Stimulated activated CD8-positive, alpha-beta memory T cell treated with anti-CD3 and anti-CD28 coated beads, Interleukin-4, amount 100 ng/mL, for 24 hours (primary cell): ENCODE measurements at regions not wholly inside any gene's neighbourhood (a gene's known extent, or its start where the extent isn't known, plus 50 kb on each side); places are given as distances from the start of the nearest gene placed in this dataset.

Experiments used
- DNase-seq: peaks from one replicate; pipeline ENCODE4 v3.0.0-alpha.2; 2020; ENCODE audit warnings: low read depth

DNA sequence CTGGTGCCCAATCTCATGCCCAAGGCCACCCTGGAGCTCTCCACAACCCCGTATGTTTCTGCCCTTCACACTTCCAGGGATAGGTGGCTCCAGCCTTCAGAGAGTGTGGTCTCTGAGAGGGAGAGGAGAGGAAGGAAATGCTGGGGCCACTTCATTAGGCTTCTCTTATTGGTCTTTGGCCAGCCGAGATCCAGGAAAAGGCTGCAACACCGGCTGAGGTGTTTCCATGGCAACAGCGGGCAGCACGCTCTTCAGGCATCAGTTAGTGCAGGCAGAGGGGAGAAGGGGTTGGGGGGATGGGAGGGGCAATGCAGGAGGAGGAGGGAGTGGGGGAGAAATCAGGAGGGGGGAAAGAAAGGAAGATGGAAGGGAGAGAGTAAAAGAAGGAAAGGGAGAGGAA lies 275.1 kb upstream of the GJB5 start:
- DNase-seq = no peak

DNA sequence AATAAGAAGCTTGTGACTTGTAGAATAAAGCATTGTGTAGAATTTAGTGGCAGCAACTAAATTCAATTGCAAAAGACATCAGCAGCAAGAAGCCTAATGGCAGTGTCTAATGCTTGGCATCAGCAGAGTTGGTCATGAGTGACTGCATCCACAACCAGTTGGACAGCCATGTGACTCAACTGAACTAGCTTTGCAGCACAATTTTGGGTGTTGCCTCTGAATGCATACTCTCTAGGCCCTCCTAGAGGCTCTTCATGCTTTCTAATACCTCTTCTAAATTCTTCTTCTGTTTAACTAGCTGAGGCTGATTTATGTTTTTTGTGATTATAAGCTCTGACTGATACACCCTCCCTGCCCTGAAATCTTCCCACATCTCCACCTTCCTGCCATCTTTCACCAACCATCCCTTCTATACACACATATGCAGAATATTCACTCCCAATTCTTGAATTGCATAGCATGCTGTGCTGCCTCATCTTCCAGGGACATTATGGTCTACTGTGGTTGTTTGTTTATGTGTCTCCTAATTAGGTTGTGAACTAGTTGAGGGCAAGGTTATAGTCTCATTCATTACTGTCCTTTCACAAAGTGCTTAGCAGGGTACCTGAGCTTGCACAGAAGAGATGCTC lies 266.7 kb upstream of the GJB5 start:
- no peak for DNase-seq

DNA sequence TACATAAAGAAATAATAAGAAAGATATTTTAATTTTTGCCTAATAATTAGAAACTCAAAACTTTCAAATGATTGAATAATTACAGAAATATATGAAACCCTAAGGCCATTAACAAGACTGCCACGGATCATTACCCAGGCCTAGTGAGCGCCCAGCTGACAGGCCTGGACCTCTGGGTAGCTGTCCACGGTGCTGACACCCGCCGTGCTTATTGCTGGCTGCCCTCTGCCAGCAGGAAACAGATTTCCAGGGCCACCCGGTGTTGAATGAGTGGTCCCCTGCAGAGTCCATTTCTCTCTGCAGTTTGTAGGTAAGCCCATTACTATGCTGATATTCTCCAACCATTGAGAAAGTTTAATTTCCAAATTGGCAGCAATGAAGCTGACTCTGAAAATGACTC lies 254.4 kb upstream of the GJB5 start:
- no peak for DNase-seq

DNA sequence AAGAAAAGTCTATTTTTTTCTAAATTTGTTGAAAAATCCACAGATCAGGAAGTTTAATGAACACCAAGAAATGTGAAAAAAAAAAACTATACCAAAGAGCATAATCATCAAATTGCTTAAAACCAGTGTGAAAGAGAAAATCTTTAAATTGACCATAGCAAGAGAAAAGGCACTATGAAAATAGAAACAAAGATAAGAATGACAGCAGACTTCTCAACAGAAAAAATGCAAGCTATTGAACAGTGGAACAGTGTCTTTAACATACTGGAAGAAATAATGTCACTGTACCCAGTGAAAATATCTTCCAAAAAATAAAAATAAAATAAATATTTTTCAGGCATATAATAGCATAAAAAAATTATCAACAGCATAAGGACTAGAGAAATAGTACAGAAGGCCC lies 243.0 kb upstream of the GJB5 start:
- DNase-seq = no peak

DNA sequence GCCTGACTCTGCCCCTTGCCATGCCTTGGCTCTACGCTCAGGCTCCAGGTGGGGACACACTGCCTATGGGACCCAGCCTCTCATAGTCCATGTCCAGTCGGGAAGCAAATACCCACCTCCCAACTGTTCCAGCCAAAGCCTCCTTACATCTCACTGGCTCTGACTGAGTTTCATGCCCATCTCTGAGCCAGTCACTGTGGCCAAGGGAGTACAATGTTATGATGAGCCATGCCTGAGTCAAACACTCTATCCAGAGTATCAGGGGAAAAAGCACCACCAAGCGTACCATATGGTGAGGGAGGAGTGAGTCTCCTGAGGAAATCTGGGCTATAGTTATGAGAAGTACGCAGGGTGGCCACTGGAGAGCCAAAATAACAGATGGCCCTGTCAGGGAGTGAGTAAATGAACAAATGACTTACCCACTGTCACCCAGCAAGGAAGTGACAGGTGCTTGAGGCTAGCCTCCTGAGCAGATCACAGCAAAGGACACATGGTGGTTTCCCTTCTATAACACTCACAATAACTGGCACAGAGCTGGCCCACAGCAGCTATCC lies 236.6 kb upstream of the GJB5 start:
- DNase-seq = no peak

DNA sequence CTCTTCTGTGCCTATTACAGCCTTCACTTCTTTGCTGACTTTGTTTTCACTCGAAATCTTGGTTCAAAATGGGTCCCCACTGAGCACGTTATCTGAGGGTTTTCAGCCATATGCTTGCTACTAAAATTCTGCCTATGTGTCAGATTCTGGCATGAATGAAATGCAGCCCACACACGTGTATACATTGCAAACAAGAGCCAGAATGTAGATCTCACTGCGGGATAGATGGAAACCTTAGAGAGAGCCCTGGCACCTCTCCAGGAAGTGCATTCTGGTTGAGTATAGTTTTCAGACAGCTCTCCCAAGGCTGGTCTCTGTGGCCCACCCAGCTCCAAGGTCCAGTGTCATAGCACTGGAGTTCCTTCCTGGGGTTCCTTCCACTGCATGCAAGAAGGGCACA lies 234.7 kb upstream of the GJB5 start:
- no peak for DNase-seq

DNA sequence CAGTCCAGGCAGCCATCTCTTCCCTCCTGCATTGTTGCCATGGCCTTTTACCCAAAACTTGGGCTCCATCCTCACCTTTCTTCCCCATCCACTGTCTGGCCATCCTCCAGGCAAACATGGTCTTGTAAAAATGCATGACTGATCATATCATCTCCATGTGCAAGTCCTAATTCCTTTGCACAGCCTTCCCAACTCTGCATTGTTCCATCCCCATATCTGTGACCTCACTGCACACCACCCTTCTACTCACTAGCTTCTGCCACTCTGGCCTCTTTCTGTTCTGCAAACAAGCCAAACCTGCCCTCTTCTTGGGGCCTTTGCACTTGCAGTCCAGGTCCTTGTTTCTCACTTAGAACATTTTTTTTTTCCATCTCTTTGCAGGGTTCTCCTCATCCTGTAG lies 230.1 kb upstream of the GJB5 start:
- no peak for DNase-seq

DNA sequence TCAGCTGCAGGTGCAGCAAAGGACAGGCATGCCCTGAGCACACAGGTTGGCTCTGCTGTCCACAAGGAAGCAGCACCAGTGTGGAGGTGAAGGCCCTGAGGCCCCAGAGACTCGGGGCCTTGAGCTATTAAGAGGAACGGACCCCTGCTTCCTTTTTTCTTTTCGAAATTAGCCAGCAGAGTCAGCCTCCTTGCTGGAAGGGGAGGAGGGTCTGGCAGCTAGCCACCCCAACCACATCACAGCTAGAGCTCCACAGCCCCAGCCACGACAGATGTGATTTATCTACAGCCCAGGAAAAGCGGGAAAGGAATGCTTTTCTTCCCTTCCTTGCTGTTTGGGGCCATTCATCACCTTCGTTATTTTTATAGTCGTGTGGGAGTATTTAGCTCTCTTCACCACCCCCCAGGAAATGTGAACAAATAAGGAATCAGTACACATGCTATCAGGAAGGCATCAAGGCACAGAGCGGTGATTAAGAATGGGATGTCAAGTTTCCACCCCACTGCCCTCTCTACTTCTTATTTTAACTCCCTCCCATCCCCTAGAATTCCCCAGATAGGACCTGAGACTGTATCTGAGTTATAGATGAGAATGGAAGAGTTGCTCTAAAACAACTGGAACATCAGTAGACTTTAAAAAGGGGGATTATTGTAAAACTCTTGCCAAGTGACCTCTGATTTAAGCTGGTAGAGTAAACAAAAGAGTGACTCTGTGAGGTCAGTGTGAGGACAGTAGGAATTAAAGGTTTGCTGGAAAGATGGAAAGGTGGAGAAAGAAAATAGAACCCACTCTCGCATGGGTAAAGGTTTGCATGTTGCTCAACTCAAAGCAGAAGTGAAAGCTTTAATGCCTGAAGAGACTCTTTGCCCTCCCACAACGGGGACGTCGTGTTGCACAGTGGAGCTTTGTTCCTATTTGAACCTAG lies 224.7 kb upstream of the GJB5 start:
- DNase-seq = no peak

DNA sequence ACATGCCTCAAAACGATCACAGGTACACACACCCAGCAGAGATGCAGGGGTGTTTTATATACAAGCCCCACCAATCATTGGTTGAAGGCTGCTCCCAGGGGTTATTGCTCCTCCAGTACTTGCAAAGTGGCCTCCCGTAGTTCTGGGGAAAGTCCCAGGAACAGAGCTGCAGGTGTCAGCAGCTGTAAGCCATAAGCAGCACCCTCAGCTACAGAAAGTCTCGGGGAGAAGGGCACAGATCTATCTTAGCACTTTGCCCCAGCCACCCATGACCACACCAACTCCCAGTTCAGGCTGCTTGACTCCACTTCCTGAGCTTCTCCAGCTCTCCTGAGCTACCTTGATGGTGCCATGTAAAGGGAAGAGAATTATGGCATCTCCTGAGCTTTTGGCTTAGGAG lies 222.7 kb upstream of the GJB5 start:
- DNase-seq = no peak

DNA sequence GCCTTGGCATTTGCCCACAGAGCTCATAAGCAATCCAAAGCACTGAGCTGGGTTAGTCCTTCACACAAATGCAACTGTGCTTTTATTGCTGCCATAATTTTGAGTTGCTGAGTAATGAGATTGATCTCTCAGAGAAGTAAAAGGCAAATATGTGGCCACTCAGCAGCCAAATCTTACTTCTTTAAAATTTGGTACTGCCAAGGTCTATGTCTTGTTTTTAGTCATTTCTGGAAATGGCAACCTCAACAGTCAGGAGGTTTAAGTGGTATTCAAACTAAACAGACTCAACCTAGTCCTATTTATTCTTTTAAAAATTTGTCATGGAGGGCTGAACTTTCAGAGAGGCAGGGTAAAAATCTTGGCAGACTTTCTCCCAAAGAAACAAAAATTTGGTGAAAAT lies 216.4 kb upstream of the GJB5 start:
- DNase-seq = no peak

DNA sequence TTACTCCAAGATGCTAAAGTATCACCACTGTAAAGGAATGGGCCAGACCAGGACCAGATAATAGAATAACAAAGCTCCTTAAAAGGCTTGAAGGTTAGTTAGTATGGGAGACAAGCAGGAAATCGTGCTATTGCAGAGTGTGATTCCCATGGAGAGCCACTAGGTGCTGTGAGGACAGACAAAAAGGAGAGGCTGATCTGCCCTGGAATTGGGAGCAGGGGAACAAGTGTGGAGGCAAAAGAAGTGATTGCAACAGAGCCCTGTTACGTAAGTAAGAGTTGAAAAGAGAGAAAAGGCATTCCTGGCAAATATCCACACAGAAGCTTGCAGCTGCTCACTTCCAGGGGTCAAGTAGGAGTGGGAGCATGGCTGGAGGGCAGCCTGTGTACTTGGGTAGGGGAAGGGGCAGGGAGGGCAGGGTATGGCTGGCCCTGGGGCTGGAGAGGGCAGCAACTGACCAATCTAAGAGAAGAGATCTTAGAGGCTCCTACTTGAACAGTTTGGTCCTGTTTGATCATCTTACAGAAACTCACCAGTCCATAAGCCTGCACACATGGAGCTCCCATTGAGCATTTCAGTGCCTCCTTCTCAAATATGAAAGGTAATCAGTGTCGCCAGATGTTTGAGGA lies 207.7 kb upstream of the GJB5 start:
- no peak for DNase-seq

DNA sequence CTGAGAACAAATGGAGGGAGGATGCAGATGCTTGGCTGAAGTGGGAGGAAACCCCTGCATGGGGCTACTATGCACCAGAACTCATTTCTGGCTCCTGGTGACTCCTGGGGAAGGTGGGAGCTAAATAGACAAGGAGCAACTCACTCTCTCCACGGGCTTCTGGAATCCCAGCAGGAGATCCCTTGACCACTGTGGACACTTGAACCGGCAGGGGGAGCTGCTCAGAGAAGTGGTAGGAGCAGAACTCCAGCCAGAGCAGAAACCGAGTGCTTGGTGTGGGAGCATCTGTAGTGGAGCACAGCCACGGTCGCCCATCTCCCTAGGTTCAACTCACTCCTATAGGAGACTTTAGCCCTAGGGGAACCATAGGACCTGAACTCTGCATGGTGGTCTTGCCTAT lies 205.6 kb upstream of the GJB5 start:
- DNase-seq = no peak

DNA sequence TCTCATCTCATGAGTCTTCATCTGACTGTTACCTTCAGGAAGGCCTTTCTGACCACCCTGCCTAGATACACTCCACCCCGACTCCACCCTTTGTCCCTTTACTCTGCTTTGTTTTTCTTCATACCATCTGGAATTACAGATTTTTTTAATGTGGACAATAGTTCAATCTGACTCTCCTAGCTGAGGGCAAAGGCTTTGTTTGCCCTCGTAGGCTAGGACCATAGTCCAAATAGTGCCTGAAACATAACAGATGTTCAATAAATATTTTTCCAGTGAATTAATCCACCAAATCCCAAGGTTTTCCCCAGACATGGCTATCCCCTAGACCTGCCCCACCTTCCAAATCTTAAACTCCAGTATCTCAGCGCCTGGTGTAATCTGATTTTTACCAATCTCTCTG lies 176.5 kb upstream of the GJB5 start:
- DNase-seq = no peak

DNA sequence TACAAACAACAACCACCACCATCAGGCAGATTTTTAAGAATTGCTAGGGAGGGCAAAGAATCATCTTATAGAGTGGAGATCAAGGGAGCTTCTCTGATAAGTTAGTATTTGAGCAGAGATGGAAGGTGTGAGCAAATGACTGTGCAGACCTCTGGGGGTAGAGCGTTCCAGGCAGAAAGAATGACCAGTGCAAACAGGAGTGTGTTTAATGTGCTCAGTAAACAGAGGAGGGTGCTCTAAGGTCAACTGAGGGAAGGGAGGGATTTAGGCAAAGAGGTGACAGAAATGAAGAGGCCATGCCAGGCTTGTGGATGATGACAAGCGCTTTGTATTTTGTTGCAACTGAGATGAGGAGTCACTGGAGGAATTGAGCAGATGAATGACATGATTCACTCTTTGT lies 172.5 kb upstream of the GJB5 start:
- no peak for DNase-seq

DNA sequence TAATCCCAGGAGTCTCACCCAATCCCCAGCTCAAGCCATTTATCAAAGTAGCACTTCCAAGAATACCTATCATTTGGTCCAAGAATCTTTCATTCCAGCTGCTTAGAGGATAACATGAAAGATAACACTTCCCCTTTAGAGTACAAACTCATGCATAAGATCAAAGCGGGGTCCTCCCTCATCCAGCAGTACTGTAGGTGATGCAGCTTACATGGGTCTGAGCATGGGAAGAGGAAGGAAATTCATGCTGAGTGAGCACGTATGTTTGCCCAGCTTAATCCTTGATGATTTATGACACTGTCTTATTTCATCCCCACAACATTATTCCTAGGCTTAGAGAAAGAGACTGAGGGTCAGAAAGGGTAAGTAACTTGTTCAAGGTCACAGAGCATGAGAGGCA lies 167.1 kb upstream of the GJB5 start:
- no peak for DNase-seq

DNA sequence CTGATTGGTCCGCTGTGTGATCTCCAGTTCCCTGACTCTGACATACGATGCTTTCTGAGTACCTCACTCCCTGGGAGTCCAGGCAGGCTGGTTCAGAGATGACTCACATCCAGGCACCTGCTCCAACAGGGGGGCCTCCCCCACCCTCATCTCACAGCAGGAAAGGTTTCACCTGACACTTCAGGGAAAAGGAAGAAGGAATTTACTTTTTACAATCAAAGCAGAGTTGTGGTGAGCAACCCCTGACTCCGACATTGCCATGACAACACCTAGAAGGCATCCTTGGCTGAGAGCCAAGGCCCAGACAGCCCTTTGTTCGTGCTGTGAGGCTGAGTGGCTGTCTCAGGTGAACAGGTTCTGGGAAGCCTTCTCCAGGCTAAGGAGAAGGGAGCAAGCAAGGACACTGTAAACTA lies 164.6 kb upstream of the GJB5 start:
- DNase-seq = no peak

DNA sequence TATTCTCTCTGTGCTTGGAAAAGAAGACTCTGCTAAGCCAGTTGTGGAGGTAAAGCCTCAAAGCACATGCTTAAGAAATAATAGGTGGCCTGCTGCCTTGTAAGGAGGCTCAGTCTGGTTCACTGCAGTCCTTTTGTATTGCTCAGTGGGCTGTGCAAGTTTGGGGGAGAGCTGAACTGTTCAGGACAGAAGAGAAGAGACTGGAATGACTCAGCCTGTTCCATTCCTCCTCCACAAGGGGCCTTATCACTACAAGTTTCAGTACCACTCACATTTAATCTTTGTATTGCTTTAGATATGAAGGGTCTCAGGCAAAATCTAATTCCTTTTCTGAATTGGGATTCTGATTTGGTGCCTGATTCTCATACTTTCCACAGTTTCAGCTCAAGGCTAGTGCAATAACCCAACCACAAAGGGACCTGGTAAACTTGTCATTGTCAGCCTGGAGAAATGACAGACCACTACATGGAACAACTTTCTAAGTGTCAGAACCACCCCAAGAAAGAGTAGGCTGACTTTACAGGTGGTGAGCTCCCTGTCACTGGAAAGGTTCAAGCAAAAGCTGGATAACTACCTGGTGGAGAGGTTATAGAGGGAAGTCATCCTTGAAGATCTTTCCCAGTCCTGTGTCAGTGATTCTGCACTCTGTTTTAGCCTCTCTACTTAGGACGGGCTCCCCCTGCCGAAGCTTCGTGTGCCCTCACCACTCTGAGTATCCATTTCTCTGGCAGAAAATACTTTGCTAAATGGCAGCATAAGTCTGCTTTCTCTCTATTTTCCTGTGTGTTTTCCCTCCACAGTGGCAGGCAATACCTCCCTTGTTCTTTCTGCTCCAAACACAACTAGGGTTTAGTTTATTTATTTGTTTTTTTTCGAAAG lies 162.9 kb upstream of the GJB5 start:
- DNase-seq = no peak

DNA sequence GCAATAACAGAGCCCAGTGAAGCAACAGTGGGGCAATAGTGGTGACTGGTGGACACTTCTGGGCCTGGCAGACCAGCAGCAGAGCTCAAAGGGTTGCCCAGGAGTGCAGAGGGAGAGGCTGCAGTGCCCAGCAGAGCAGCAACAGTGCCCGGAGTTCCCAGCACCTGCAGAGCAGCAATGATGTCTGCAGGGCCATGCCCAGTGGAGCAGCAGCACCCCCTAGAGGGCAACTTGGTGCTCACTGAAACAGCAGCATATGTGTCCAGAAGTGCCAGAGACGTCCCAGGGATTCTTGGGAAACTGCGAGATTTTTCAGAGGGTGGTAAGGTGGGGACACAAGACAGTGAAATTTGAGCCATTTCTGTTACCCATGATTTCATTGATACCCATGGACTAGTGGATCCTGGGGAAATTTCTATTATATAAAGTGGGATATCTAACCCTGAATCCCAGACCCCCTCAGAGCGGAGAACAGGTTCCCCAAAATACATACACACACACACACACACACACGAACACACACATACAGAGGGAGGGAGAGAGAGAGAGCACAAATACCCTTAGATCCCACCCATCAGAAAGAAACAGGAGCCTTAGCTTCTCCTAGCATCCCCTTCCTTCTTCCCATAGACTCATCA lies 156.9 kb upstream of the GJB5 start:
- DNase-seq = peak; percentile 41

DNA sequence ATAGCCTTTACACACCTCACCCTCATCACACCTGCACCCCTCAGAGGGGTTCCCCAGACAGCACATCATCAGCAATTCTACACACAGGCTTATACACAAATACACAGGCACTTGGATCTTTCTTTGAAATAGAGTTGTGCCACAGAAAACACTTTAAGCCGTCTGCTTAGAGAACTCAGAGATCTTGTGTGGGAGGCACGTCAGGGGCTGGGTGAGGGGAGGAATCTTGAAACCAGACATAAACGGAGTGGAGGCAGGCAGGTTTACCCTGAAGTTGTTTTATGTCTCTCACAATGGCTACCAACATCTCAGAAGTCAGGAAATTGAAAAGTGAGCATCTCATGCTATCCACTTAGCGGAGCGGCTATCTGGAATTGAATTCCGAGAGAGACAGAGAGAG lies 151.9 kb upstream of the GJB5 start:
- DNase-seq = no peak

DNA sequence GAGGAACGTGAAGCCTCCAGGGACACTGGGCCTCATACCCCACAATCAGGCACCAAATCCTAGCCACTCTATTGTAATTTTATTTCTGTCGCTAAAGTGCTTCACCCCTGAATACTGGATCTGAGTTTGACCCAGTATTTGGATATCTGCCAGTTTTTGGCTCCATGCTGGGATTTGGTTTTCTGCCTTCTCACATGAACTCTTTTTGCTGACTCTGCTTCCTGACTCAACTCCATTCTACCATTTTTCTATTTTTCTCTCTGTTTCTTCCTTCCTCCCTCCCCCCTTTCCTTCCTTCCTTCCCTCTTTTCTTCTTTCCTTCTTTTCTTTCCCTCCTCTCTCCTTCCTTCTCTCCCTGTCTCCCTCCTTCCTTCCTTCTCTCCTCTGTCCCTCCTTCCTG lies 151.3 kb upstream of the GJB5 start:
- DNase-seq = no peak

DNA sequence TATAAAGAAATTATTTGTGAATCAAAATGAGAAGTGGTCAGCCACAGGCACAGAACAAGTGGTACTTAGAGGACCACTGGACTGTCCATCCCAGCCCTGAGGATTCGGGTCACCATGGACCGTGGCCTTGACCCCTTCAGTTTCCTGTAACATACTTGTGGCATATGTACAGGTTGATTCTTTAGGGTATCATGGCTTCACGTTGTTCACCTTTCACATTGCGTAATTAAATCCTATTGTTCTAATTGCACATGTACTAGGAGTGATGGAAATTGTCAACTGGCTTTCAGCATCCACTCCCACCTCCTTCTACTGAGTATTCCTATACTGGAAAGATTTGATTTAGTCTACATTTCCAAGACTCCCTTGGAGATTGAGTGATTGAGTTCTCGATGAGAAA lies 148.3 kb upstream of the GJB5 start:
- no peak for DNase-seq

DNA sequence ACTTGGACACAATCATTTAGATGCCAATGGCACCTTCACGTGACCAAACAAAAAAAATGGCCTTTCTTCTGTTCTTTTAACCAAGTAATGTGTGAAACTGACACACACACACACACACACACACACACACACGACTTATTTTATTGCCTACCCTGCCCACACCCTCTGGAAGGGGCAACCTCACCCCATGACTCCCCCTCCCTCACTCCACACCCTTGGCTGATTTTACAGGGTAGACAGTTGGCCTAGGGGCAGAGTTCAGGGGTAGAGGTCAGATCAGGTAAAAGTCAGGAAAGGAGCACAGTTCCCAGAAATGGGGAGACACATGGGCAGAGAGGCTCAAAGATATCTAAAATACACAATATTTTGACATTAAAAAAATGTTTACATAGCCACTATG lies 144.8 kb upstream of the GJB5 start:
- DNase-seq = no peak
